CD4-positive, alpha-beta T cell treated with Interleukin-15 for 1 hour (primary cell): ENCODE measurements at regions not wholly inside any gene's neighbourhood (a gene's known extent, or its start where the extent isn't known, plus 50 kb on each side); places are given as distances from the start of the nearest gene placed in this dataset.
A peak's percentile ranks its signal among the peaks of the same experiment; 100 is the strongest.

Experiments used
- DNase-seq: peaks from one replicate; pipeline ENCODE4 v3.0.0-alpha.2; 2020

GRCh38 chr6:26149240-26149639 is 62.0 kb downstream of the HFE start:
- DNase-seq = no peak

GRCh38 chr6:26152226-26153101 is 65.2 kb downstream of the HFE start:
- no peak for DNase-seq

- no peak for DNase-seq
These were observed 68.1 kb downstream of the HFE start for GRCh38 chr6:26155061-26155930.

GRCh38 chr6:26156105-26156849 is 69.0 kb downstream of the HFE start:
- peak; percentile 90 for DNase-seq

- peak; percentile 68 for DNase-seq
These were observed 69.6 kb downstream of the HFE start for GRCh38 chr6:26156850-26157250.

- peak; percentile 91 for DNase-seq
These were observed 70.2 kb downstream of the HFE start for GRCh38 chr6:26157251-26158075.

GRCh38 chr6:26158076-26158580 is 70.9 kb downstream of the HFE start:
- no peak for DNase-seq

- peak; percentile 64 for DNase-seq
These were observed 71.5 kb downstream of the HFE start for GRCh38 chr6:26158581-26159356.

- no peak for DNase-seq
These were observed 72.4 kb downstream of the HFE start for GRCh38 chr6:26159357-26160273.

GRCh38 chr6:26161322-26161721 is 74.1 kb downstream of the HFE start:
- no peak for DNase-seq

GRCh38 chr6:26162399-26162798 is 75.2 kb downstream of the HFE start:
- no peak for DNase-seq

- no peak for DNase-seq
These were observed 76.3 kb downstream of the HFE start for GRCh38 chr6:26163427-26164119.

- DNase-seq = no peak
These were observed 76.9 kb downstream of the HFE start for GRCh38 chr6:26164120-26164505.

GRCh38 chr6:26165261-26165790 is 78.1 kb downstream of the HFE start:
- no peak for DNase-seq

- no peak for DNase-seq
These were observed 83.0 kb downstream of the HFE start for GRCh38 chr6:26170181-26170580.

GRCh38 chr6:26170951-26171841 is 84.0 kb downstream of the HFE start:
- DNase-seq = no peak

- peak; percentile 36 for DNase-seq
These were observed 85.4 kb downstream of the HFE start for GRCh38 chr6:26172608-26172968.

- no peak for DNase-seq
These were observed 86.6 kb downstream of the HFE start for GRCh38 chr6:26173836-26174145.
